Natural killer cell (primary cell): ENCODE measurements at regions not wholly inside any gene's neighbourhood (a gene's known extent, or its start where the extent isn't known, plus 50 kb on each side); places are given as distances from the start of the nearest gene placed in this dataset.

ENCODE experiments used
- ATAC-seq, 3 donors: fragments of 150-1000 bp in 2 of 3; fragments of 200-7000 bp in 1 of 3; cut with Tn5 transposase; 1 replicate in 1 of 3; 2 replicates in 2 of 3; pipeline ENCODE4 v1.10.0; 2021; ENCODE audit warnings: mild to moderate bottlenecking in 2 of 3, moderate library complexity in 2 of 3
- DNase-seq, 2 donors: peaks; one replicate each; pipeline versions ENCODE4 v3.0.0 to v3.0.0-alpha.2; 2013 to 2021; ENCODE audit warnings: mixed read lengths in 1 of 2
- H3K27ac ChIP-seq: one replicate; pipeline ENCODE4 v1.5.1; 2013; ENCODE audit warnings: mild to moderate bottlenecking, low read length
- H3K27me3 ChIP-seq: one replicate; pipeline ENCODE4 v1.6.1; 2013; ENCODE audit warnings: low read length; ENCODE audit not compliant: control insufficient read depth, insufficient read depth
- H3K36me3 ChIP-seq: one replicate; pipeline ENCODE4 v1.6.1; 2013; ENCODE audit warnings: low read length; ENCODE audit not compliant: control insufficient read depth, insufficient read depth
- H3K4me1 ChIP-seq: one replicate; pipeline ENCODE4 v1.6.1; 2013; ENCODE audit warnings: low read length; ENCODE audit not compliant: control insufficient read depth, insufficient read depth
- H3K4me3 ChIP-seq: one replicate; pipeline ENCODE4 v1.5.1; 2013; ENCODE audit warnings: low read length
- H3K9me3 ChIP-seq: one replicate; pipeline ENCODE4 v1.6.1; 2013; ENCODE audit warnings: low read length; ENCODE audit not compliant: control insufficient read depth, insufficient read depth
- H3K27ac Mint-ChIP-seq, 2 donors: one replicate each; pipeline ENCODE4 v1.8.0; 2022; ENCODE audit warnings: mild to moderate bottlenecking in 2 of 2, mixed read lengths in 2 of 2, moderate library complexity in 1 of 2
- H3K27me3 Mint-ChIP-seq, 2 donors: one replicate each; pipeline ENCODE4 v1.8.0; 2022; ENCODE audit warnings: low read depth in 2 of 2, mixed read lengths in 2 of 2
- H3K36me3 Mint-ChIP-seq: one replicate; pipeline ENCODE4 v1.8.0; 2022; ENCODE audit warnings: mixed read lengths
- H3K4me1 Mint-ChIP-seq, 2 donors: one replicate each; pipeline ENCODE4 v1.8.0; 2022; ENCODE audit warnings: mixed read lengths in 2 of 2
- H3K4me3 Mint-ChIP-seq: one replicate; pipeline ENCODE4 v1.8.0; 2022; ENCODE audit warnings: mild to moderate bottlenecking, moderate library complexity, mixed read lengths
- H3K9me3 Mint-ChIP-seq, 2 donors: one replicate each; pipeline ENCODE4 v1.8.0; 2022; ENCODE audit warnings: mixed read lengths in 2 of 2
- CTCF ChIP-seq: fragments of 200-600 bp; IDR thresholded peaks from one replicate; pipeline ENCODE4 v1.8.0; 2022; ENCODE audit warnings: antibody characterized with exemption
- WGBS: methylation state at CpG from one replicate; pipeline ENCODE4 v1.1.7; 2013; ENCODE audit warnings: missing lambda C conversion rate; ENCODE audit not compliant: insufficient coverage; 5-methylcytosine and 5-hydroxymethylcytosine counted together
- intact Hi-C: fragments of 100-400 bp; cut with micrococcal nuclease; formaldehyde crosslinking; loops from one replicate; pipeline ENCODE4 v1.14.2; 2022

DNA sequence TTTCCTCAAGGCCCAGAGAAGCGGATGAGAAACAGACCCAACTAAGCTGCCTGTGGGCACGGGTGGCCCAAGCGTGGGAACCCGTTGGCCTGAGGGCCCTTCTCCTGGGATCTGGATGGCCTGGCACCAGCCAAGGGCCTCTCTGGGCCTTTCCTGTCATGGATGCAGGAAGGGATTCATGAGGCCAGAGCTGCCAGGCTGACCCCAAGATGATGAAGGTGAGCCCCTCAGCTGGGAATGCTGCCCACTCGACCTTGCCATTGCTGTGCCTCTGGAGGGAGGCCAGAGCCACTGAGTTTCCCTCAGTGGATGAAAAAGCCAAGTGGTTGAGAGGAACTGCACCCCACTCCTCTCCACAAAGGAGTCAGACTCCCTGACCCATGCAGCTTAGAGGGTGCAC lies 171.2 kb downstream of the VEGFA start:
- Histone ChIP-seq H3K4me1 (no peaks in the 10 kb centered on the region), H3K27ac (no peak overlapping the region), H3K36me3 (no peaks in the 10 kb centered on the region), H3K9me3 (peaks cover 7% of the 10 kb centered on the region), H3K4me3 (no peak overlapping the region), H3K27me3 (no peaks in the 10 kb centered on the region)
- H3K27ac Mint-ChIP-seq: no peak overlapping the region
- no peak for ATAC-seq
- WGBS: 91% methylated on average over 5 of the region's 5 CpGs
- H3K36me3 Mint-ChIP-seq: peaks cover 13% of the 10 kb centered on the region
- no peak for DNase-seq
- H3K27me3 Mint-ChIP-seq: peaks cover 7% of the 10 kb centered on the region in 2 donors
- intact Hi-C loops: no loop called here
- TF ChIP-seq CTCF: no peak
- H3K4me3 Mint-ChIP-seq: no peak overlapping the region
- H3K4me1 Mint-ChIP-seq: no peaks in the 10 kb centered on the region
- H3K9me3 Mint-ChIP-seq: peaks cover 0 to 3% of the 10 kb centered on the region in 2 donors

DNA sequence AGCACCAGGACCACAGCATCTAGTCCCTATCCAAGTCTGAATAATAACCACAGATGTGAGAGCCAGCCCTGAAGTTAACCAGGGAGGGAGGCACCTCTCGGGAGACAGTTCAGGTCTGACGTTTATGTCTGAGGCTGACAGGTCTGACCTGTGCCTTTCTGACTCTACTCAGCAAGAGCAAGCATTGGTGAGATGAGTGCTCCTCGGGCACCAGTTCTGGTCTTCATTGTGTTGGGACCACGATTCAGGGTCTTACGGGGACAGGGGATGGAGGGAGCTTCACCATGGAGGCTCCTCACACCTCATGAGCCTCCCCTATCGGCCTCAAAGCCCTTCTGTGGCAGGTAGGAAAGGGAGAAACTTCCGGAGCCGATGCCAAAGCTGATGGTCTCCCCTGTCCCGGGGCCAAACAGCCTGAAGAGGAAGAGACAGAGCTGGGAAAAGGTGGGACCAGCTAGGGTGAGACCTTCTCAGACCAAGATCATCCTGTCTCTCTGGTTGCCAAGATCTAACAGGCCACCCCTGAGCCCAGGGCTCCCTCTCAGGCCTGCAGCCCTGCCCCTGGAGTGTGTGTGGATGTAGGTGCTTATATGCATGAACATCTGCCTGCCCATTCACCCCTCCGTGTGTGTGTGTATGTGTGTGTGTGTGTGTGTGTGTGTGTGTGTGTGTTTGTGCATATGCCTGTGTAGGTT lies 170.5 kb downstream of the VEGFA start:
- no peak for ATAC-seq
- peaks cover 13% of the 10 kb centered on the region for H3K36me3 Mint-ChIP-seq

GRCh38 chr6:43940071-43940392 lies 170.0 kb downstream of the VEGFA start:
- Histone ChIP-seq H3K27me3 (no peaks in the 10 kb centered on the region), H3K36me3 (no peaks in the 10 kb centered on the region), H3K4me3 (no peak overlapping the region), H3K27ac (no peak overlapping the region), H3K4me1 (no peaks in the 10 kb centered on the region), H3K9me3 (peaks cover 2% of the 10 kb centered on the region)
- no peak for ATAC-seq
- DNase-seq: no peak
- TF ChIP-seq CTCF: no peak
- WGBS: 81% methylated on average over 2 of the region's 2 CpGs
- peaks cover 10% of the 10 kb centered on the region for H3K36me3 Mint-ChIP-seq
- intact Hi-C loops: no loop called here
- H3K9me3 Mint-ChIP-seq: peaks cover 0 to 3% of the 10 kb centered on the region in 2 donors
- no peak overlapping the region for H3K27ac Mint-ChIP-seq
- peaks cover 7 to 14% of the 10 kb centered on the region in 2 donors for H3K27me3 Mint-ChIP-seq
- no peaks in the 10 kb centered on the region for H3K4me1 Mint-ChIP-seq
- H3K4me3 Mint-ChIP-seq: no peak overlapping the region

More for the DNA sequence above, 170.5 kb downstream of the VEGFA start:
- H3K27me3 Mint-ChIP-seq: peaks cover 7 to 9% of the 10 kb centered on the region in 2 donors
- WGBS: 91% methylated on average over 10 of the region's 10 CpGs
- H3K27ac Mint-ChIP-seq: no peak overlapping the region
- DNase-seq: no peak
- Histone ChIP-seq H3K9me3 (peaks cover 4% of the 10 kb centered on the region), H3K4me1 (no peaks in the 10 kb centered on the region), H3K4me3 (no peak overlapping the region), H3K27ac (no peak overlapping the region), H3K27me3 (no peaks in the 10 kb centered on the region), H3K36me3 (no peaks in the 10 kb centered on the region)
- intact Hi-C loops: no loop called here
- peaks cover 0 to 3% of the 10 kb centered on the region in 2 donors for H3K9me3 Mint-ChIP-seq
- no peak overlapping the region for H3K4me3 Mint-ChIP-seq
- no peaks in the 10 kb centered on the region for H3K4me1 Mint-ChIP-seq
- TF ChIP-seq CTCF: no peak
